CD4-positive, alpha-beta T cell (primary cell): ENCODE measurements at regions not wholly inside any gene's neighbourhood (a gene's known extent, or its start where the extent isn't known, plus 50 kb on each side); places are given as distances from the start of the nearest gene placed in this dataset.

Experiments used
- ATAC-seq: fragments of 200-7000 bp; cut with Tn5 transposase; one replicate; pipeline ENCODE4 v1.10.0; 2022; ENCODE audit warnings: mild to moderate bottlenecking; ENCODE audit not compliant: poor library complexity
- CTCF ChIA-PET: fragments of 350-600 bp; sonication (Branson Sonifier 250); formaldehyde crosslinking; loops from one replicate; lab custom pipeline; 2021; ENCODE audit warnings: antibody characterized with exemption, inconsistent platforms; lab: Charles Lee
- POLR2A ChIA-PET: fragments of 350-600 bp; sonication (Branson Sonifier 250); formaldehyde crosslinking; loops from one replicate; lab custom pipeline; 2021; ENCODE audit warnings: antibody characterized with exemption, inconsistent platforms; lab: Charles Lee
- DNase-seq, 14 experiments: peaks; one replicate each; pipeline ENCODE4 v3.0.0-alpha.2; 2013 to 2020; ENCODE audit warnings: mixed read lengths in 2 of 14
- H3K27ac ChIP-seq, 2 donors: one replicate each; pipeline versions ENCODE4 v1.5.1 to v1.7.0; 2013; ENCODE audit warnings: low read length in 2 of 2, low read depth in 1 of 2, mild to moderate bottlenecking in 1 of 2
- H3K27me3 ChIP-seq, 2 experiments: 1 replicate in 1 of 2; 2 replicates in 1 of 2; pipeline versions ENCODE4 v1.6.1 to v1.7.0; 2013; ENCODE audit warnings: low read length in 2 of 2, control low read depth in 1 of 2, mild to moderate bottlenecking in 1 of 2, moderate library complexity in 1 of 2; ENCODE audit not compliant: insufficient read depth in 2 of 2, control insufficient read depth in 1 of 2
- H3K36me3 ChIP-seq: one replicate; pipeline ENCODE4 v1.6.1; 2013; ENCODE audit warnings: low read length, control low read depth; ENCODE audit not compliant: insufficient read depth
- H3K4me1 ChIP-seq: one replicate; pipeline ENCODE4 v1.6.1; 2013; ENCODE audit warnings: low read length, control low read depth; ENCODE audit not compliant: insufficient read depth
- H3K4me3 ChIP-seq: one replicate; pipeline ENCODE4 v1.5.1; 2013; ENCODE audit warnings: mild to moderate bottlenecking, low read length, moderate library complexity
- H3K9me3 ChIP-seq, 2 experiments: 1 replicate in 1 of 2; 2 replicates in 1 of 2; pipeline versions ENCODE4 v1.6.1 to v1.7.0; 2013; ENCODE audit warnings: low read length in 2 of 2, mild to moderate bottlenecking in 2 of 2, control low read depth in 1 of 2, moderate library complexity in 1 of 2; ENCODE audit not compliant: control insufficient read depth in 1 of 2, insufficient read depth in 1 of 2
- H3K27ac Mint-ChIP-seq: one replicate; pipeline ENCODE4 v1.8.0; 2020; ENCODE audit warnings: mixed read lengths
- H3K27me3 Mint-ChIP-seq: one replicate; pipeline ENCODE4 v1.8.0; 2021; ENCODE audit warnings: mixed read lengths
- H3K36me3 Mint-ChIP-seq: one replicate; pipeline ENCODE4 v1.8.0; 2021; ENCODE audit warnings: low read depth, mixed read lengths
- H3K4me1 Mint-ChIP-seq: one replicate; pipeline ENCODE4 v1.8.0; 2021; ENCODE audit warnings: low read depth, mixed read lengths
- H3K4me3 Mint-ChIP-seq: one replicate; pipeline ENCODE4 v1.8.0; 2020; ENCODE audit warnings: mild to moderate bottlenecking, mixed read lengths
- H3K9me3 Mint-ChIP-seq: one replicate; pipeline ENCODE4 v1.8.0; 2020; ENCODE audit warnings: mixed read lengths
- CTCF ChIP-seq: fragments of 200-600 bp; IDR thresholded peaks from one replicate; pipeline ENCODE4 v1.8.0; 2022; ENCODE audit warnings: antibody characterized with exemption, mild to moderate bottlenecking
- intact Hi-C, 2 experiments: fragments of 100-400 bp; cut with DNase I in 1 of 2; cut with micrococcal nuclease in 1 of 2; formaldehyde crosslinking; loops; one replicate each; pipeline versions ENCODE4 v1.15.1 to v1.9.0; 2023 to 2025; cut with DNase I, micrococcal nuclease

- intact Hi-C loops: no loop called here
- no peaks in the 10 kb centered on the region for H3K4me1 ChIP-seq
- DNase-seq (no peak), ATAC-seq (no peak)
- no peak for TF ChIP-seq CTCF
- Mint-ChIP-seq H3K4me3 (no peak overlapping the region), H3K27ac (no peak overlapping the region), H3K9me3 (no peaks in the 10 kb centered on the region), H3K36me3 (no peaks in the 10 kb centered on the region), H3K4me1 (no peaks in the 10 kb centered on the region), H3K27me3 (peaks cover 16% of the 10 kb centered on the region)
- no peak overlapping the region for H3K27ac ChIP-seq
- peaks cover 0 to 7% of the 10 kb centered on the region in 2 experiments for H3K9me3 ChIP-seq
- ChIA-PET CTCF (no interaction called here), POLR2A (no interaction called here)
- no peaks in the 10 kb centered on the region for H3K27me3 ChIP-seq
- no peaks in the 10 kb centered on the region for H3K36me3 ChIP-seq
- no peak overlapping the region for H3K4me3 ChIP-seq
These were observed 444.9 kb upstream of the KIRREL3 start for GRCh38 chr11:127445476-127445875.

DNA sequence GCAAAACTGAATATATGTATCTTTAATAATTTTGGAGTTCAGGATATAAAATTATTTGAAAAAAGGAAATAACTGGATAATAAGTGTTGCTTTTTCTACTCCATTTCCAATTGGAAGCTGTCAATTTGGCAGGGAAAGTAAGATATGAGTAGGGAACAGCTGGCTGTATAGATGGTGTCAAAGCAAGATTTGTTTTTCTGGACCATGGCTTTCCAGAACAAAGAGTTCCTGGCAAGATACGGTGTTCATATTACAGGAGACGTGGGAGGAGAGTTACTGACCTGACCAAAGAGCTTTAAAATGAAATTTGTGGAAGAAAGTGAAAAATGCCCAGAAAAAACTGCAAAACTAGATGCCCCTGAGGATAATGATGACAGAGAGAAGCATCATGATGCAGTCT is 442.7 kb upstream of the KIRREL3 start:
- no peak for ATAC-seq
- TF ChIP-seq CTCF: no peak
- Histone ChIP-seq H3K27ac (no peak overlapping the region), H3K9me3 (peaks cover 0 to 4% of the 10 kb centered on the region in 2 experiments), H3K4me3 (no peak overlapping the region), H3K27me3 (no peaks in the 10 kb centered on the region), H3K36me3 (no peaks in the 10 kb centered on the region), H3K4me1 (no peaks in the 10 kb centered on the region)
- H3K27me3 Mint-ChIP-seq: peaks cover 11% of the 10 kb centered on the region
- DNase-seq: no peak
- intact Hi-C loops: no loop called here
- POLR2A ChIA-PET: interaction anchor here (0.9 kb wide), 1 partner anchor 9 kb away, joined by 3 read pairs; no protein-coding TSS in a partner anchor
- no peak overlapping the region for H3K27ac Mint-ChIP-seq
- H3K9me3 Mint-ChIP-seq: no peaks in the 10 kb centered on the region
- CTCF ChIA-PET: no interaction called here
- H3K36me3 Mint-ChIP-seq: no peaks in the 10 kb centered on the region
- no peaks in the 10 kb centered on the region for H3K4me1 Mint-ChIP-seq
- no peak overlapping the region for H3K4me3 Mint-ChIP-seq

DNA sequence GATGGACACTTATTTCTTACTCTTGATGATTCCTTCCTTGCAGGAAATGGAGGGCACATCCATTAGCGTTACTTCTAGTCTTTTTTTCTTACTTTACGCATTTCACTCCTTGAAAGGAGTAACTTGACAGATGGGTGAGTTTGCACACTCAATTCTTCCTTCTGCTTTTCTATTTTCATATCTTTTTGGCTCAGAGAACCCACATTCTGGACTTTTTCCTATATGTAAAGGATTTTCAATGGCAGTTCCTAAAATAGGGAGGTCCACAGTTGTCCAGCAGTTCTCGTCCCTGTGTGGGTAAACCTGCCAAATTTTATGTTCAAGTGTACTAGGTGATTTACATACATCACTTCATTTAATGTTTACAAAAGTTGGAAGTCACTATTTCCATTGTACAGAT is 440.0 kb upstream of the KIRREL3 start:
- ChIA-PET POLR2A (no interaction called here), CTCF (no interaction called here)
- intact Hi-C loops: no loop called here
- Mint-ChIP-seq H3K9me3 (no peaks in the 10 kb centered on the region), H3K4me1 (no peaks in the 10 kb centered on the region), H3K27ac (no peak overlapping the region), H3K27me3 (peaks cover 6% of the 10 kb centered on the region), H3K4me3 (no peak overlapping the region), H3K36me3 (no peaks in the 10 kb centered on the region)
- ATAC-seq (no peak), DNase-seq (no peak)
- H3K27me3 ChIP-seq: no peaks in the 10 kb centered on the region
- H3K4me1 ChIP-seq: no peaks in the 10 kb centered on the region
- H3K4me3 ChIP-seq: no peak overlapping the region
- no peaks in the 10 kb centered on the region for H3K36me3 ChIP-seq
- no peak for TF ChIP-seq CTCF
- no peak overlapping the region for H3K27ac ChIP-seq
- no peaks in the 10 kb centered on the region for H3K9me3 ChIP-seq
